HG02610 (cell line): ENCODE measurements at regions not wholly inside any gene's neighbourhood (a gene's known extent, or its start where the extent isn't known, plus 50 kb on each side); places are given as distances from the start of the nearest gene placed in this dataset.
"Not testable (repeated sequence)": the region's sequence is repeated elsewhere in the genome, so short reads cannot be mapped to it uniquely, and the experiment has no call there.

Experiments used
- ATAC-seq: cut with Tn5 transposase; IDR thresholded peaks from one replicate; pipeline ENCODE4 v1.9.1; 2021; ENCODE audit warnings: mild to moderate bottlenecking, moderate library complexity; ENCODE audit not compliant: unreplicated experiment

- ATAC-seq = no peak
Observed at GRCh38 chr12:87025976-87026375, 769.8 kb upstream of the MGAT4C start.

- ATAC-seq = no peak
Observed at GRCh38 chr12:87021400-87021799, 765.2 kb upstream of the MGAT4C start.

GRCh38 chr12:87020071-87020470, 763.9 kb upstream of the MGAT4C start:
- no peak for ATAC-seq

- ATAC-seq = no peak
Observed at GRCh38 chr12:87015352-87015751, 759.2 kb upstream of the MGAT4C start.

GRCh38 chr12:87008785-87009384, 752.7 kb upstream of the MGAT4C start:
- ATAC-seq = no peak

GRCh38 chr12:87001102-87001501, 744.9 kb upstream of the MGAT4C start:
- ATAC-seq = no peak

GRCh38 chr12:86985298-86985697, 729.1 kb upstream of the MGAT4C start:
- ATAC-seq = no peak

- not testable (repeated sequence) for ATAC-seq
Observed at GRCh38 chr12:86970595-86970994, 714.4 kb upstream of the MGAT4C start.

- no peak for ATAC-seq
Observed at GRCh38 chr12:86959766-86960458, 703.7 kb upstream of the MGAT4C start.

- no peak for ATAC-seq
Observed at GRCh38 chr12:86950444-86950843, 694.3 kb upstream of the MGAT4C start.

- no peak for ATAC-seq
Observed at GRCh38 chr12:86950043-86950442, 693.9 kb upstream of the MGAT4C start.

- no peak for ATAC-seq
Observed at GRCh38 chr12:86948851-86949250, 692.7 kb upstream of the MGAT4C start.

GRCh38 chr12:86945685-86946196, 689.5 kb upstream of the MGAT4C start:
- ATAC-seq = no peak

- not testable (repeated sequence) for ATAC-seq
Observed at GRCh38 chr12:86944197-86944819, 688.1 kb upstream of the MGAT4C start.

- ATAC-seq = no peak
Observed at GRCh38 chr12:86931714-86932113, 675.5 kb upstream of the MGAT4C start.

GRCh38 chr12:86929962-86930361, 673.8 kb upstream of the MGAT4C start:
- ATAC-seq = no peak

GRCh38 chr12:86917121-86917520, 660.9 kb upstream of the MGAT4C start:
- ATAC-seq = no peak

- ATAC-seq = no peak
Observed at GRCh38 chr12:86914721-86915120, 658.5 kb upstream of the MGAT4C start.

GRCh38 chr12:86911973-86912372, 655.8 kb upstream of the MGAT4C start:
- ATAC-seq = no peak

- no peak for ATAC-seq
Observed at GRCh38 chr12:86903159-86903558, 647.0 kb upstream of the MGAT4C start.

- no peak for ATAC-seq
Observed at GRCh38 chr12:86860776-86861175, 604.6 kb upstream of the MGAT4C start.

GRCh38 chr12:86852451-86852850, 596.3 kb upstream of the MGAT4C start:
- ATAC-seq = no peak
